ENCODE measurements at regions not wholly inside any gene's neighbourhood (a gene's known extent, or its start where the extent isn't known, plus 50 kb on each side); places are given as distances from the start of the nearest gene placed in this dataset.

DNA sequence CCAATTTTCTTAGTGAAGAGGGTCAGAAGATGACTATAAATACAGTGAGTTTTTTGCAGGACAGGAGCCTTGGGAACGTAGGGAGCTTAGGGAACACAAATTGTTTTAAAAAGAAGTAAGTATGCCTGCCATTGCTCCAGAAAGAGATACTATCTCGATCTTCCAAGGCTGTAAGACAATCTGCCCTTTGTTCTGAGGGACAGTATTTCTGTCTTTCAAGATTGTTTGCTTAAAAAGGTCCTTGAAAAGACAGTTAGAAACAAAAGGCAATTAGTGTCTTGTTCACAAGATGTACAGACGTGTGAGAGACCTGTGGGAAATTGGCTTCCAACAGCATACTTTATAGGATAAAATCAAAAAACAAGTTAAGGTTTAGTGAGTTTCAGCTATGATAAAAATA is 321.2 kb upstream of the FAR2 start:
- no peak for DNase-seq

DNA sequence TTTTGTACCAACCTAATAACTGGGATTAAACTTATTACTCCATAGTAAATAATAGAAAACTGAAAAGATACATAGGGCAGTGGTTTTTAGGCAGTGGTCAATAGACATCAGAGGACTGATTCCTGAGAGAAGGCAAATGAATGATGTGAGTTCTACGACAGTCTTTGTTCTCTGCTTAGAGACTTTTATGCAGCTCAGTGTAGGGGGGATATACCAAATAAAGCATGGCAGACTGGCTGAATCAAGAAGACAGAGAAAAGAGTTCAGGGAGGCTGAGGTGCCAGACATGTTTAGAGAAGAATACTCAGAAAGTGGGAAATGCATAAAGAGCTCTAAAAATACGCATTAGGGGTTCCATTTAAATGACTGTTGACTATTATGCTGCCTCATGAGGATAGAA is 320.8 kb upstream of the FAR2 start:
- no peak for DNase-seq

DNA sequence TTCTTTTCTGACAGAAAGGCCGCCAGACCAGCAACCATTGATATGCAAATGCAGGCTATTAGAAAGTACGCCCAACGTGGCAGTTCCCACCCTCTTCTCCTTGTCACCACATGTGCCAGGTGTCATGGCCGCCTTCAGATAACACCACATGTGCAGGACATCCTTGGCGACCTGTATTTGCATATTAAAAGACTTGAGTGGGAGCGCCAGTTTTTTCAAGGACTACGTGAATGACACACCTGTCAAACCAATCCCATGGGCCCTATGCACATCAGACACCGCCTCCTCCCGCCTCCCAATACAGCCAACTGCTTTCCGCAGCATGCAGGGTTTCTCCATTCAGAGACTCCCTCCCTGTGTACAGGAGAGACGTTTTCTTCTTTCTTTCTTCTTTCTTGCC is 318.6 kb upstream of the FAR2 start:
- DNase-seq: no peak

DNA sequence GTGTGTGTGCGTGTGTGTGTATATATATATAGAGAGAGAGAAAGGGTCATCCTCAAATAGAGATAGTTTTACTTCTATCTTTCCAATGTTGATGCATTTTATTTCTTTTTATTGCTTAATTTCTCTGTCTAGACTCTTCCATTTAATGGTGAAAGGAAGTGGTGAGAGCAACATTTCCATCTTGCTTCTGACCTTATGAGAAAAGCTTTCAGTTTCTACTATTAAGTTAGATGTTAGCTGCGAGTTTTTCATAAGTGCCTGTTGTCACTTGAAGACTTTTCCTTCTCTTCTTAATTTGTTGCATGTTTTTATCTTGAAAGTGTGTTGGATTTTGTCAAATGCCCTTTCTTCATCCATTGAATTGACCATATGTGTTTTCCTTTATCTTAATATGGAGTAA is 304.4 kb upstream of the FAR2 start:
- no peak for DNase-seq

DNA sequence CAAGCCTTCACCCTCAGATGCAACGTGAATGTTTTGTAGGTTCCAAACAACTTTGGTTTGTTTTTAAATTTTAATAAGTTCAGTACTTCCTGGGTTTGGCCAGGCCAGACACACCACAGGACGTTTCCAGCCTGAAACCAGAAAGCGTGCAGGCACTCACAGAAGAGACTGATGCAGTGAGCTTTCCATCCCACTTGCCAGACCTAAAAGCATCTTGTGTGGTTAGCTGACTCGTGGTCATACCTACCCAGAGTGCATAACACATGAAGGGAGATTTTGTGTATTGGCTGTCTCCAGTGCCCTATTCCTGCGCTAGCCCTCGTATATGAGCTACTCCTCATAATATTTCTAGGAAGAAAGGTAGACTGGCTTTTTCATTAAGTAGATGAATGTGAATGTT is 297.3 kb upstream of the FAR2 start:
- no peak for DNase-seq

DNA sequence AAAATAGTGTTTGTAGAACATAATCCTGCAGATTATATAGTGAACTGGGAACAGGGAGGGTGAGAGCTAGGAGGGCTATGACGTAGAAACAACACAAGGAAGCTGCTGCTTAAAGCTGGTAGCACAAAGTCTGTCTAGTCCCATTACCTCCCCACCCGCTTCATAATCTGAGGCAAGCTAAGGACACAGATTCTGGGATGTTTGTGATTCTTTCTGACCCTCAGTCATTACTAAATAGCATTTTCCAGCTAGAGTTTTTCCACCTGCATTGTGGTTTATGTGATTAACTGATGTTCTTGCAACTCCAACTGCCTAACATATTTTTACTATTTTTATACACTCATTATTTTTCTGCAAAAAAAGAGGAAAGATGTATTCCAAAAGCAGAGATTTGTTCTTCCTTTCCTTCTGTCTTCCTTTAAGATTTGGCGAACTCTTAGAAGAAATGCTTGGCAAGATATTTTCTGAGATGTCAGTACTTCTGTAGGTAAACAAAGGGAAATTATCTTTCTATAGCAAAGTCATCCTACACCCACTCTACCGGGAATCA is 293.2 kb upstream of the FAR2 start:
- no peak for DNase-seq

DNA sequence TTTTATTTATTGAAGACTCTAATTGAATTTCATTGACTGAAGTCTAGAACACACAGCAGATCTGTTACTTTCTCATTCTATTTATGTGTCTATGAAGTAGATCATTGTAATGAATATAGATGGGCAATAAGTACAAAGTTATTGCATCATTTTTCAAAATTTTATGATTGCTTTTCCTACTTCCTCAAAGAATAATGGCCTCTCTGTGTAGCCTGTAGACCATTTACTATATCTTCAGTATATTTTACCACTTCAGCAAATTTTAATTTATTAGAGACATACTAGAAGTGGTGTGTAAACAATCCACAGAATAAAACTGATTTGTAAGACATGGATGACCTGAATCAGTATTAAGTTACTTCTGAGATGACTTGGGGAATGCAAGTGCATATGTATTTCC is 291.7 kb upstream of the FAR2 start:
- DNase-seq: no peak

DNA sequence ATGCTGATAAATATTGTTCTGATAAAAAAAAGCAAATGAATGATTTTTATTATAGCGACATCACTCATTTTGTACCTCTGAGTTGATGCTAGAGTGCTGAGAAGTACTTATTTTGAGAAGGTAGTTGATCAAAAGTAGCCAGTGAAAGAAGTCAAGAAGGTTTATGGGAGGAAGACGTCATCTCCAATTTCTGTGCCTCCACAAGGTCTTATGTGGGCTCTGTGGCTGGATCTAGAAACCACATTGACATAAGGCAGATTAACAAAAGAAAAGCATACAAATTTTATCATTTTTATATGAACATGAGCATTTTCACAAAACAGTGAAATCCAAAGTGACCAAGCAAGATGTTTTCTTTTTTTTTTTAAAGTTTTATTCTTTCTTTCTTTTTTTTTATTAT is 289.5 kb upstream of the FAR2 start:
- no peak for DNase-seq

DNA sequence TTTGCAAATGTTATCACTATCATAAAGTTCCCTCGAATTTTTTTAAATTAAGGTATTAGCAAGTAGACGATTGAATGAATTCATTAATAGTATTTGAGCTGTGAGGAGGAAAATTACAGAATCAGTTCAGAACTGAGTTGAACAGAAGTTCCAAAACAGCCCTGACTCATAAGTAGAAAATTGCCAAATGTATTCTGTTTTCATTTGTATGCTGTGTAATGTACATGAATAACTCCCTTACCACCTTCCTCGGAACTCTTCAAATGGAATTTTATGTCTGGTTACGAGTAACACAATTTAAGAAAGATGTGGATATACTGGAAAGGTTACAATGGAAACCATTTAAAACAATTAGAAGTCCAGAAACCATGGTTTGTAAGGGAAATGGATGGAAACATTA is 283.3 kb upstream of the FAR2 start:
- DNase-seq: no peak

DNA sequence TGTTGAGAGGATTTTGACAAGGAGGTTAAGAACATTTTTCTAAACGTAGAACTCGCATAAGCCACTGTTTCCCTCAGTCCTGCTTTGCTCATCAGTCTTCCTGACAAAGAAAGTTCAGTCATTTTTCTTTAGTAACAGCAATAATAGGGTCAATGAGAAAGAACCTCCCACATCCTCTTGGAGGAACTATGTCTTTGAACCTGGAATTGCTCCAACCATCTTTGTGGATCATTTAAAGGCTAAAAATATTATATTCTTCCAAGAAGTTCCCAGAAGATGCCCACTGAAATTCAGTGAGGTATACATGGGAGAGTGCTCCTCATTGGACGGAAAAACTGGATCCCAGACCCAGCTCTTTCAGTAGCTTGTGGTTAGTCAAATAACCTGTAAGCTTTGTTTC is 282.8 kb upstream of the FAR2 start:
- no peak for DNase-seq

DNA sequence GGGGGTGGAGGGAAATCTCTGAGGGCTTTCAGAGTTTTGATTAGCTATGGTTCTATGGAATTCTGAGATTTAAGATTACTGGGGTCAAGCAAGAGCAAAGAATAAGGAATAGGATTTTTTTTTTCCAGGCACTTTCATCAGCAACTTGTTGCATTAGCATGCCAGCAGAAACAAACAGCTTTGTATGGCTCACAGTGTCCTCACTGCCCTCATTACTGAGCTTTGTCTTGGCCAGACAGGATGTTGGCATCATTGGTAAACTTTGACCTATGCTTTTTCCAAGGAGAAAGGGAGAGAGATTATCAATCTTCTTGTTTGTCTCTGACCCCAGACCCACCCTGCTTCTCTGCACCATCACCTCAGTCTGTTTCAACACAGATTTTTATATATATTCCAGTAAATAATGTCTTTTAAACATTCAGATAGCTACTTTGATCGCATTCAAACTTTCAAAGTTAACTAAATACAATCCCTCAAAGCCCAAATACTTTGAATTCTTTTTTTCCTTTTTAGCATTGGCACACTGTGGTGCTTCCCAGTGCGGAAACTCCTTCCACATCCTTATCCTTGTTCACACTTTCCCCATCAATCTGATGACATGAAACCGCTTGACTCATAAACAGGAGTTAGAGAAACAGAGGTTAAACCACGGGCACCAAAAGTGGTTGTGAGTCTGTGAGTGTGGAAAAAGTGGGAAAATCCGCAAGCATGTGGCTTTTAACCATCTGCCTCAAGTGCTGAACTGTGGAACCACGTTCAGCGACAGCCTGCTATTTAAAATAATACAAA is 282.2 kb upstream of the FAR2 start:
- no peak for DNase-seq

DNA sequence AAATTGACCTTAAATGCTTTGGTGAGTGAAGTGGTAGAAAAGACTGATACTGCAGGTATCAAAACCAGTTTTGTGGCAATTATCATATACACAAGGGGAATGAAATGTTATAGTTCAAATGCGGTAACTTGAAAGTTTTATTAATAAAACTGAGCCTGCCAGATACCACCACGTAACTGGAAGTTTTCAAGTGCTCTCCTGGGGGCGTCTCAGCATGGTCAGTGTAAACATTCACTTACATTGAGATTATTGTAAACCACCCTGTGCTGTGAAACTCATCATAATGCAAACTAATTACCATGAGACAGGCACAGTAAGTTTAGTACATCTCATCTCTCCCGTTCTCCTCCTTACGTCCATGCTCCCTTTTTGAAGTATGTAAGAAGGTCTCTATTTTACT is 280.7 kb upstream of the FAR2 start:
- DNase-seq: no peak

DNA sequence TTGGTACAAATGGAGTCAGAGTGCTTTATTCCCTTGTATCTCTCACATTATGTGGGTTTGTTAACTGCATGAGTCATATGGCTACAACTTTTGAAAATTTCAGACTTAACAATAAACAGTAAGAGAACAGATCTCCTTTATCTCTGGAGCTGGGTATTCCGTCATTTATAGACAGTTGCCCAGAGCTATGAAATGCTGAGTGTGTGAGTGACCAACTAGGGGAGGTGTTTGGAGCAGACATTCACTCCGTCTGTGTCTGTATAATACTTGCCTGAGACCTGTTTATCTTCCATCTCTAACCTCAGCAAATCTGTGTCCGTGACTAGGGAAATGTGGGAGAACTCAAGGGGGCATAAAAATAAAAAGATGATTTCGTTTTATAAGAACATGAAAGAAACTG is 279.9 kb upstream of the FAR2 start:
- no peak for DNase-seq

DNA sequence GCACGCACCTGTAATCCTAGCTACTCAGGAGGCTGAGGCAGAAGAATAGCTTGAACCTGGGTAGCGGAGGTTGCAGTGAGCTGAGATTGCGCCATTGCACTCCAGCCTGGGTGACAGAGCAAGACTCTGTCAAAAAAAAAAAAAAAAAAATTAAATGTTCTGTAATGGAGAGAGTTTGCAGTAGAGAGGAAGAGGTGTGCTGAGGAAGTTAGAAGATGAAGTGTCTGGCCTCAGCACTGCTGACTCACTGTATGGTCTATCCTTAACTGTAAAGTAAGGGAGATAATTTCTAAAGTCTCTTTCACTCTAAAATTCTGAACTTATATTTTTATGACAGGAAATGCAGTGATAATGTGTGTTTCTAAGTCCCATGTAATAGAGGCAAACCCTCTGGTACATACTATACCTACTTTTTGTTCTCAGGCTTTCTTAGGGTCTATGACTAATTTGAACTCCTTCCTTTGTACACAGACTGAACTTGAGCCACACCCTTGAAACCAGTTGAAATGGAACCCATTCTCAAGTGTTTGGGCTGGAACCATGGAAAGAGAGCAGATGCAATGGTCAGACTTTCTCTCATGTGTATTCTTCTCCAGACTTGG is 278.1 kb upstream of the FAR2 start:
- no peak for DNase-seq

DNA sequence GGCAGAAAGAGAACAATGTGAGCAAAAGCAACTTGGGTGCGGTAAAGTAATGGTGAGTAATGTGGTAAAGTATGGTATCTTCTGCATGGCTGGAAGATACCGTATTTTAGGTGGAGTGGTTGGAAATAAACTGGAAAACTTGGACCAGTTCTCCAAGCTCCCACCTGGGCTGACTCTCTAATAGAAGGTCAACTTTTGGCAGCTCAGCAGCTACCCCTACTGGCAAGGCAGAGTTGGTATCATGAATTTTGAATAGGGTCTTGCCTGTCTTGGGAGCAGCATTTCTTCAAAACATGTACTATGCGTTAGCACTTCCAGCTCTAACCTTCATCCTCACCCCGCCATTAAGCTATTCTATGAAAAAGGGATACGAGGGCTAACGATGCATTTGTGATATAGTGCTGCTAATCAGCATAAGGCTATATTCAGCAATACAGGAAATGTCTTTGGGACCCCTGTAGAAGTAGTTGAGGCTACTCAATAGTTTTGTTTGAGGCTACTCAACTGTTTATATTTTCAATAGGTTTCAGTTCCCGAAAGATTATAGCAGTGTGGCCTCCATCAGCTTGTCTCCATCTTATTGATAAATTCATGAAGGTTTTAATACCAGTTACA is 276.3 kb upstream of the FAR2 start:
- DNase-seq: no peak

DNA sequence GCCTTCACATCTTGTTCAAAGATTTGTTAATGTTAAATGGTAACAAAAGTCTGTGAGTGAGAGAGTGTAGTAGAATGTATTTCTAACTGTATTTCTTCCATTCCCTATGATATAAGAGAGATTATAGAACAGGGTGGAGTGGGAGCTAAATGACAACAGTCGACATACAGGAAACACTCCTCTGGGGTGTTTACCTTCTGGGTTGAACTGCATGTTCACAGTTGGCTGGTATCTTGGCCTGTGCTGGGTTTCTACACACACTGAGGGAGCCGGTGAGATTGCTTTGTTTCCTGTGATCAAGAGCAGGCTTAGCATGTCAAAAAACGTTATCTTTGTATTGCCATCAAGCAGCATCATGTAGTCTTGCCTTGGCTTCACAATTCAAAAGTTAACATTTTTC is 274.3 kb upstream of the FAR2 start:
- no peak for DNase-seq

DNA sequence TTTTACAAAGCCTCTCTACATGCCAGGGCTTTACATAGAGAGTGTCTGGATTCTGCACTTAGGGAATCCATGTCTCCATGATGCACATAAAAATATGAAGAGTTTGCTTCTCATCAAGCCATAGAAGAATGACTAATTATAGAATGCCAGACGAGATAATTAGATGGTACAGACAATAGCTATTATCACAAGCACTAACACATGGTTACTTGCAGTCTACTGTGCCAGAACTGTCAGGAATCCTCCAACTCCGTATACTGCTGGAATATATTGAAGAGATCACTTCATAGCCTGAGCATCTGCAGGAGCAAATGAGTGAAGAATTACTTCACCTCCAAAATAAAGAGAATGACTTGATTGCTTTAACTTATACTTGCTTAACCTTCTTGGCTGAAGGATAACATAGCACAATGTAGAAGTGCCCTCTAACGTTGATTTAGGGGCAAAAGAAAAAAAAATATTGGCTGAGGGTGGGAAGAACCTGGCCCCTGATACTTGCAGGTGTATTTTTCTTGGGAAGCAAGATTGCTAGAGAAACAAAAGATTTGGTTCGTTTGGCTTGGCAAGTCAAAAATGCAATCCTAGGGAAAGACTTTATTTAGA is 272.8 kb upstream of the FAR2 start:
- DNase-seq: no peak

DNA sequence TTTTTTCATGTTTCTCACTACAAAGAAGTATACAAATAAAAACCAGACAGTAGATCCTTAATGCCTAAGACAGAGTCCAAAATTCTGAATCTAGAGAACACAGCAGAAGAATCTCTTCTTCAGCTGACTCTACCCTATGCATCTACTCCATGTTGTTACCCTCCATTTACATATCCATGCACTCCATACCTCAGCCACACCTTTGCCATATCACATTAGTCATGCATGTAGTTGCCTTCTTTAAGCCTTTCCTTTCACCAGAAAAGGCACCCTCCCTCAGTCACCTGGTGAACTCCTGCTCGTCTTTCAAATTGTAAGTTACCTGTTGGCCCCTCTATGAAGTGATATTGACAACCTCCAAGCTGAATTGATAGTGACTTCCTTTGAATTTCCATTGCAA is 271.2 kb upstream of the FAR2 start:
- no peak for DNase-seq

DNA sequence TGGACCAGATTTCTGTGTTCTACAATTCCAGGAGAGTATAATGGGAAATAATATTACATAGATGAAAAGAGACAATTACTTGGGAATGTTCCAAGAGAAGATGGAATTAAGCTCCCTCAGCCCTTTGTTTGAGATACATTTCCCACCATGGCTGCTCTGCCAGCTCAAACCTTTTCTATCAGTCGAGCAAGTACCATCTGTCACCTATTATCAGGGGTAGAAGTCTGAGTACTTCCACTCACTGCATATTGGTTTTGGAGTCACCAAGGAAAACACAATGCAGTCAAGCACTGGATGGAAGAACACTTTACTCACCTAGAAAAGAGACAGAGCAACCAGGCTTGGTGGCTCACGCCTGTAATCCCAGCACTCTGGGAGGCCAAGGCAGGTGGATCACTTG is 270.4 kb upstream of the FAR2 start:
- DNase-seq: no peak

DNA sequence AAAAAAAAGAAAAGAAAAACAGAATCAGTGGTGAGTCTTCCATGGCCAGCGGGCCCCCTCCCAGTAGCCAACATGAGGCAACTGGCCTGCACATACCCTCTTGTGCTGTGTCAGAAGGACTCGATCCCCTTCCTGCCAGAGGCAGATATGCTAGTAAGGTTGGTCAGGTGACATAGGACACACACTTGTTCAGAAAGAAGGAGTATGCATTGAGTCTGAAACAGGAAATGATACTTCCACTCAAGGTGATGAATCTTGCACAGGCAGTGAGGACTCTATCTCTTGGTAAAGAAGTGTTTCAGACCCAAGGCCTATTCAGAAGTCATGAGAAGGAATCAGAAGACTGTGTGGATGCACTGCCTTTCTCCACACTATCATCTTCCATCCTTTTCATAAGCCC is 269.7 kb upstream of the FAR2 start:
- no peak for DNase-seq

DNA sequence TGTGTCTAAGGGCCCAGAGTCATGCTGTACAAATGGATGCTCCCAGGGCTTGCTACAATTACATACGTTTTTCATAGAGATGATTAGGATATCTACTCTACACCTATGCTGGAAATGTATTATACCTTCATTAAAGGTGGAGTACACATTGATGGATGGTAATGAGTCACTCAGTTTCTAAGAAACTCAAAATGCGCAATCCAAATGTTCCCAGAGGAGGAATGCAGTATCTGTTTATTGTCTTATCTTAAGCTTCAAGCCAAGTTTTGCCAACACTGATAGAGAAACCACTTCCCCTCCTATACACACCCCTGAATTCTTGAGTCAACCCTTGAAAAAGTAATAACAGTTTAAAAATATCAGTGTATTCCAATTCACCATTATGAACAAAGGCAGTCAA is 266.6 kb upstream of the FAR2 start:
- DNase-seq: no peak

DNA sequence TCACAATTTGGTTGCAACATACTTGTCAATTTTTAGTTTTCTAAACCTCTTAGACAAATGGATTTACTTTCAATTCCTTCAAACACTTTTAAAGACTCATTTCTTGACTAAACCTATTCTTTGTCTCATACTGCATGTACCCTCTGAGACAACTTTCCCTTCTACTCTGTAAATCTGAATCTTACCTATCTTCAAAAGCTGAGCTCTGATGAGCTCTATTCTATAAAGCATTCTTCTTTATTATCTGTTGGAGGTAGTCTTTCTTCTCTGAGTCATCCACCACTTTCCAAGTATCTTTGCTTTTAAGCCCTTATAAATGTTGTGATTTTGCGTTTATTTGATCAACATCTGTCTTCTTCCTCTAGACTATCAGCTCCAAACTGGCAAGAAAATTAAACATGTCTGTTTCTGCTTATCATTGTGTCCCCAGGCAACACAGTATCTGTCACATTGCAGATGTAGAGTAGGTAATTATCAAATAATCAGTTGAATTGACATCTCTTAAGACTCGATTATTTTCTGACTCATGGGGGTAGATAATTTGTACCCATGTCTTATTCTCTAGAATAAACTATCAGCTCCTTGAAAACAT is 265.6 kb upstream of the FAR2 start:
- no peak for DNase-seq

DNA sequence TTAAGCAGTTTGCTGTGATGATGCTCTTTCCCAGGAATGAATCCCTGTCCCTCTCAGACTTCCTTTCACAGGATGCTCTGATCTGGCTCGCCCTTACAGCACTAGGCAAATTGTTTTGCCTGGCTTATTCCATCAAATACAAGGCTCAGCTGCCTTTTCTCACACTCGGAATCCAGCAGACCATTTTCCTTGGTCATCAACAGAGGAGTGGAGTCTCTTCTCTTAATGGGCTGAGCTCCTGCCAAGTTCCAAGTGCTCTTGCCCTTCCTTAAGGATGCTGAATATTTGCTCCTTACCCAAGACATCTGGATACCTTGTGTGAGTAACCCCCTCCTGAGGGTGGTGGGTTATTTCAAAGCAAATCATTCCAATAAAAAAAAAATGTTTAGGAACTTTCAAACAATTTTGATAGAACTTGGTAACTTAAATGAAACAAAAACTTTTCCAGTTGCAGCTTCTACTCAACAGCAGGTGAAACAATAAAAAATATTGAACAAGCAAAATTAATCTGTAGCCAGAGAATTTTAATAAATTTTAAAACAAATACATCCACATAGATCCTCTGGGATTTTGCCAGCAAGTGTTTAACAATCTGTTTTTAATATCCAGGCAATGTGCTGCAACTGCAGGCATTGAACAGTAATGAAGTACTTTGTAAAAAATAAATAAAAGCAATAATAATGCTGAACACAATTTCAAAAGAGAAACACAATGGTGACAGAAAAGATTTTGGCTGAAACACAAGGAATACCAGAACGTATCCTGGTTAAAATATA is 264.0 kb upstream of the FAR2 start:
- no peak for DNase-seq
